Small intestine (tissue), 7 donors: ENCODE measurements at regions not wholly inside any gene's neighbourhood (a gene's known extent, or its start where the extent isn't known, plus 50 kb on each side); places are given as distances from the start of the nearest gene placed in this dataset.
A peak's percentile ranks its signal among the peaks of the same experiment; 100 is the strongest.
"Not testable (repeated sequence)": the region's sequence is repeated elsewhere in the genome, so short reads cannot be mapped to it uniquely, and the experiment has no call there.

Experiments
- DNase-seq, 2 donors: peaks; one replicate each; pipeline versions ENCODE4 v3.0.0 to v3.0.0-alpha.2; 2013
- FAIRE-seq: peaks from 2 replicates; lab custom pipeline; 2012; peaks lifted over from hg19 to GRCh38; lab: Jason Lieb, UNC
- H3K27ac ChIP-seq, 3 donors: one replicate each; pipeline ENCODE4 v1.5.1; 2013; ENCODE audit warnings: low read length in 2 of 3, mild to moderate bottlenecking in 2 of 3, control low read depth in 1 of 3, inconsistent platforms in 1 of 3, low read depth in 1 of 3, moderate library complexity in 1 of 3
- H3K27me3 ChIP-seq, 3 donors: one replicate each; pipeline ENCODE4 v1.6.1; 2013; ENCODE audit warnings: low read length in 3 of 3, inconsistent platforms in 1 of 3; ENCODE audit not compliant: control insufficient read depth in 3 of 3, insufficient read depth in 3 of 3
- H3K36me3 ChIP-seq, 3 donors: one replicate each; pipeline ENCODE4 v1.6.1; 2013; ENCODE audit warnings: low read length in 3 of 3, inconsistent platforms in 1 of 3, low read depth in 1 of 3, mild to moderate bottlenecking in 1 of 3, moderate library complexity in 1 of 3; ENCODE audit not compliant: control insufficient read depth in 3 of 3, insufficient read depth in 2 of 3
- H3K4me1 ChIP-seq, 3 donors: one replicate each; pipeline ENCODE4 v1.6.1; 2013; ENCODE audit warnings: low read length in 2 of 3, inconsistent platforms in 1 of 3, low read depth in 1 of 3, mild to moderate bottlenecking in 1 of 3, moderate library complexity in 1 of 3; ENCODE audit not compliant: control insufficient read depth in 3 of 3, insufficient read depth in 2 of 3
- H3K4me3 ChIP-seq, 3 donors: one replicate each; pipeline ENCODE4 v1.5.1; 2013; ENCODE audit warnings: low read length in 3 of 3, control low read depth in 1 of 3, inconsistent platforms in 1 of 3, low read depth in 1 of 3, mild to moderate bottlenecking in 1 of 3, moderate library complexity in 1 of 3
- H3K9me3 ChIP-seq, 2 donors: one replicate each; pipeline ENCODE4 v1.6.1; 2013; ENCODE audit warnings: low read depth in 1 of 2, low read length in 1 of 2; ENCODE audit not compliant: control insufficient read depth in 2 of 2, insufficient read depth in 1 of 2
- WGBS, 3 donors: extraction: QIAGEN DNeasy Blood & Tissue Kit; methylation state at CpG; one replicate each; pipeline ENCODE4 v1.1.7; 2013; 5-methylcytosine and 5-hydroxymethylcytosine counted together
- donor health status: healthy with polysubstance abuse.
- donor health status: control.
- donor health status: control.
- donor health status: Bipolar disorder and iron deficiency.
- donor health status: healthy.

GRCh38 chr13:94851576-94851975 lies 139.2 kb upstream of the SOX21 start:
- 81 to 92% (median 88%) methylated on average over 1 of the region's 1 CpG for WGBS, 3 donors

GRCh38 chr13:94849254-94849653 lies 136.9 kb upstream of the SOX21 start:
- WGBS, 3 donors = 14 to 45% (median 15%) methylated on average over 1 of the region's 1 CpG
- Histone ChIP-seq H3K36me3 (no peaks in the 10 kb centered on the region), H3K27ac (no peak overlapping the region), H3K27me3 (peaks cover 0 to 2% (median 0%) of the 10 kb centered on the region in 3 donors), H3K9me3 (no peaks in the 10 kb centered on the region), H3K4me1 (no peaks in the 10 kb centered on the region), H3K4me3 (no peak overlapping the region)
- FAIRE-seq (peak; percentile 88), DNase-seq (peak in 1 of 2 donors; percentile 79)

More at GRCh38 chr13:94851576-94851975, 139.2 kb upstream of the SOX21 start:
- DNase-seq (no peak), FAIRE-seq (no peak)
- no peak overlapping the region for H3K4me3 ChIP-seq
- H3K4me1 ChIP-seq = no peaks in the 10 kb centered on the region
- no peaks in the 10 kb centered on the region for H3K9me3 ChIP-seq
- peaks cover 0 to 2% (median 0%) of the 10 kb centered on the region in 3 donors for H3K27me3 ChIP-seq
- H3K36me3 ChIP-seq = no peaks in the 10 kb centered on the region
- H3K27ac ChIP-seq = no peak overlapping the region

DNA sequence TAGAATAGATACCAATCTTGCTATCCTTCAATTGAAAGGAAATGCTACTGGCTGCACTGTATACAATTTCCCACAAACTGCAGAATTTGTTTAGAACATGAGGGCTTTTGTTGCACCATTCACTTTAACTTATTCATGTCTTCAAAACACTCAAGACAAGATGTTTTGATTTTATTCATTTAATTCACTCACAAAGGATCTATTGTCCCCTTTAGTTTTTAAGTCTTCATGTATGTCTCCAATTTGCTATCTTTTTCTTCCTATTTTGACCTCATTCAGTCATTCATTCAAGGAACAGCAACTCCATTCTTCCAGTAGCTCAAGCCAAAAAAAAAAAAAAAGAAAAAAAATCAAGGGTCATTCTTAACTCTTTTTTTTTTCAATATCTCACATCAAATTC lies 130.6 kb upstream of the SOX21 start:
- H3K36me3 ChIP-seq = no peaks in the 10 kb centered on the region
- H3K9me3 ChIP-seq = no peaks in the 10 kb centered on the region
- no peaks in the 10 kb centered on the region for H3K4me1 ChIP-seq
- H3K4me3 ChIP-seq = no peak overlapping the region
- DNase-seq (no peak), FAIRE-seq (no peak)
- no peak overlapping the region for H3K27ac ChIP-seq
- no peaks in the 10 kb centered on the region for H3K27me3 ChIP-seq

DNA sequence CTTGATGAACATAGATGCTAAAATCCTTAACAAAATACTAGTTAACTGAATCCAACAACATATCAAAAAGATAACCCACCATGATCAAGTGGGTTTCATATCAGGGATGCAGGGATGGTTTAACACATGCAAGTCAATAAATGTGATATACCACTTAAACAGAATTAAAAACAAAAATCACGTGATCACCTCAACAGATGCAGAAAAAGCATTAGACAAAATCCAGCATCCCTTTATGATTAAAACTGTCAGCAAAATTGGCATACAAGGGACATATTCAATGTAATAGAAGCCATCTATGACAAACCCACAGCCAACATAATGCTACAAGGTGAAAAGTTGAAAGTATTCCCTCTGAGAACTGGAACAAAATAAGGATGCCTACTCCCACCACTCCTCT lies 124.7 kb upstream of the SOX21 start:
- H3K36me3 ChIP-seq, H3K4me3 ChIP-seq, H3K27ac ChIP-seq, H3K4me1 ChIP-seq, DNase-seq, H3K27me3 ChIP-seq, FAIRE-seq, H3K9me3 ChIP-seq: not testable (repeated sequence)
- WGBS, 3 donors = 86 to 90% (median 87%) methylated on average over 1 of the region's 1 CpG

DNA sequence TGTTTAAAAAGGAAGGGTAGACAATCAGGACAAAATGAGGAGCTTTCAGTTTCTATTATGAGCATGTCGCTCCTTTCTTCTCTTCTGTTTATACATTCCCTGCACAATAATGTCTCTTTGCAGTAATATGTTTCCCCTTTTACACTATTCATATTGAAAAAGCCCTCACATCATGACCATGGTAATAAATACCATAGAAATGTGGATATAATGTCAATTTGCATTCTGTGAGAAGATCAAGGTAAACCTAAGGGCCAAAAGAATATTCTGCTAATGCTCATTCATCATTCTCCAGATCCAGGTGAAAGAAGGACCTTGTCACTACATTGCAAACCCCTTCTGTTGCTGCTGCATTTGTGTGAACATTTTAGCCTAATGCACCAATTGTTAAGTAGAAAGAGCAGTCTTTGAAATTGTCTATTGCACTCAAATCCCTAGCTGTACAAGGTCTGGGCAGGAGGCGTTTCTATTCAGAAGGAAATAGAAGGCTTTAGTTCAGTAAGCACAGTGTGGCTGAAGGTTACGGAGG lies 117.6 kb upstream of the SOX21 start:
- H3K27me3 ChIP-seq = peaks cover 0 to 2% (median 0%) of the 10 kb centered on the region in 3 donors
- WGBS, 3 donors = 73 to 79% (median 76%) methylated on average over 3 of the region's 3 CpGs
- H3K27ac ChIP-seq = no peak overlapping the region
- no peaks in the 10 kb centered on the region for H3K36me3 ChIP-seq
- no peak overlapping the region for H3K4me3 ChIP-seq
- H3K9me3 ChIP-seq = no peaks in the 10 kb centered on the region
- no peak for DNase-seq
- no peaks in the 10 kb centered on the region for H3K4me1 ChIP-seq
- no peak for FAIRE-seq

- Histone ChIP-seq H3K9me3 (no peaks in the 10 kb centered on the region), H3K4me1 (no peaks in the 10 kb centered on the region), H3K36me3 (no peaks in the 10 kb centered on the region), H3K4me3 (no peak overlapping the region), H3K27ac (no peak overlapping the region), H3K27me3 (peaks cover 0 to 2% (median 0%) of the 10 kb centered on the region in 3 donors)
- FAIRE-seq (no peak), DNase-seq (no peak)
- 63 to 69% (median 68%) methylated on average over 12 of the region's 12 CpGs for WGBS, 3 donors
Measured at GRCh38 chr13:94829185-94829836, 117.0 kb upstream of the SOX21 start.

- no peaks in the 10 kb centered on the region for H3K27me3 ChIP-seq
- 20 to 57% (median 21%) methylated on average over 2 of the region's 2 CpGs for WGBS, 3 donors
- DNase-seq = no peak
- no peak for FAIRE-seq
- H3K9me3 ChIP-seq = no peaks in the 10 kb centered on the region
- H3K27ac ChIP-seq = no peak overlapping the region
- H3K36me3 ChIP-seq = no peaks in the 10 kb centered on the region
- H3K4me1 ChIP-seq = no peaks in the 10 kb centered on the region
- H3K4me3 ChIP-seq = no peak overlapping the region
Measured at GRCh38 chr13:94827566-94827965, 115.2 kb upstream of the SOX21 start.

- DNase-seq = peak in 1 of 2 donors; percentile 40
- no peaks in the 10 kb centered on the region for H3K4me1 ChIP-seq
- FAIRE-seq = no peak
- H3K9me3 ChIP-seq = no peaks in the 10 kb centered on the region
- H3K4me3 ChIP-seq = no peak overlapping the region
- H3K27ac ChIP-seq = no peak overlapping the region
- 28 to 55% (median 51%) methylated on average over 5 of the region's 5 CpGs for WGBS, 3 donors
- no peaks in the 10 kb centered on the region for H3K27me3 ChIP-seq
- no peaks in the 10 kb centered on the region for H3K36me3 ChIP-seq
Measured at GRCh38 chr13:94825507-94825906, 113.2 kb upstream of the SOX21 start.

GRCh38 chr13:94824601-94825000 lies 112.3 kb upstream of the SOX21 start:
- no peak for DNase-seq
- no peaks in the 10 kb centered on the region for H3K4me1 ChIP-seq
- no peak overlapping the region for H3K4me3 ChIP-seq
- H3K27ac ChIP-seq = no peak overlapping the region
- H3K27me3 ChIP-seq = no peaks in the 10 kb centered on the region
- FAIRE-seq = no peak
- 74 to 88% (median 84%) methylated on average over 4 of the region's 4 CpGs for WGBS, 3 donors
- H3K9me3 ChIP-seq = no peaks in the 10 kb centered on the region
- no peaks in the 10 kb centered on the region for H3K36me3 ChIP-seq
